Gastrocnemius medialis (tissue), 4 donors: ENCODE measurements at regions not wholly inside any gene's neighbourhood (a gene's known extent, or its start where the extent isn't known, plus 50 kb on each side); places are given as distances from the start of the nearest gene placed in this dataset.

Experiments
- POLR2A ChIP-seq, 2 donors: fragments of 450-650 bp; IDR thresholded peaks; one replicate each; pipeline ENCODE4 v1.6.1; 2017; ENCODE audit warnings: antibody characterized with exemption in 2 of 2, mild to moderate bottlenecking in 2 of 2, moderate library complexity in 2 of 2
- TF ChIP-seq, protein P1 (sequence below), 5 experiments: fragments of 450-650 bp in 3 of 5; fragments of 200-600 bp in 2 of 5; sonication (generic) in 2 of 5; IDR thresholded peaks in 4 of 5; conservative IDR thresholded peaks in 1 of 5; 1 replicate in 4 of 5; 2 replicates in 1 of 5; pipeline ENCODE4 v1.5.1; 2016 to 2019; ENCODE audit warnings: antibody characterized with exemption in 5 of 5, mild to moderate bottlenecking in 3 of 5, moderate library complexity in 3 of 5

- TF ChIP-seq, protein P1, sequence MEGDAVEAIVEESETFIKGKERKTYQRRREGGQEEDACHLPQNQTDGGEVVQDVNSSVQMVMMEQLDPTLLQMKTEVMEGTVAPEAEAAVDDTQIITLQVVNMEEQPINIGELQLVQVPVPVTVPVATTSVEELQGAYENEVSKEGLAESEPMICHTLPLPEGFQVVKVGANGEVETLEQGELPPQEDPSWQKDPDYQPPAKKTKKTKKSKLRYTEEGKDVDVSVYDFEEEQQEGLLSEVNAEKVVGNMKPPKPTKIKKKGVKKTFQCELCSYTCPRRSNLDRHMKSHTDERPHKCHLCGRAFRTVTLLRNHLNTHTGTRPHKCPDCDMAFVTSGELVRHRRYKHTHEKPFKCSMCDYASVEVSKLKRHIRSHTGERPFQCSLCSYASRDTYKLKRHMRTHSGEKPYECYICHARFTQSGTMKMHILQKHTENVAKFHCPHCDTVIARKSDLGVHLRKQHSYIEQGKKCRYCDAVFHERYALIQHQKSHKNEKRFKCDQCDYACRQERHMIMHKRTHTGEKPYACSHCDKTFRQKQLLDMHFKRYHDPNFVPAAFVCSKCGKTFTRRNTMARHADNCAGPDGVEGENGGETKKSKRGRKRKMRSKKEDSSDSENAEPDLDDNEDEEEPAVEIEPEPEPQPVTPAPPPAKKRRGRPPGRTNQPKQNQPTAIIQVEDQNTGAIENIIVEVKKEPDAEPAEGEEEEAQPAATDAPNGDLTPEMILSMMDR (IDR thresholded peaks at IDR 0.05 in 4 of 5, conservative IDR thresholded peaks at IDR 0.05 in 1 of 5), result no peak
- TF ChIP-seq POLR2A (IDR thresholded peaks at IDR 0.05), result no peak
Observed at GRCh38 chr15:62617741-62618140, 424.8 kb upstream of the TPM1 start.
